Loucy (cell line): ENCODE measurements at regions not wholly inside any gene's neighbourhood (a gene's known extent, or its start where the extent isn't known, plus 50 kb on each side); places are given as distances from the start of the nearest gene placed in this dataset.

Experiments
- H2AFZ ChIP-seq: fragments of 200-600 bp; sonication (generic); 2 replicates; pipeline ENCODE4 v1.6.0; 2016; ENCODE audit warnings: antibody characterized with exemption, mild to moderate bottlenecking, low read length, moderate library complexity
- H3F3A ChIP-seq: fragments of 200-600 bp; 2 replicates; pipeline ENCODE4 v1.6.0; 2016; ENCODE audit warnings: antibody characterized with exemption, low read depth, mild to moderate bottlenecking
- H3K27me3 ChIP-seq: fragments of 200-600 bp; sonication (generic); 2 replicates; pipeline ENCODE4 v1.6.1; 2014; ENCODE audit warnings: low read length, mild to moderate bottlenecking; ENCODE audit not compliant: insufficient read depth, poor library complexity, severe bottlenecking
- H3K36me3 ChIP-seq: fragments of 200-600 bp; sonication (generic); 2 replicates; pipeline ENCODE4 v1.6.1; 2016; ENCODE audit warnings: low read length; ENCODE audit not compliant: insufficient read depth
- H3K4me1 ChIP-seq: fragments of 200-600 bp; sonication (generic); 2 replicates; pipeline ENCODE4 v1.5.1; 2014; ENCODE audit warnings: low read length, mild to moderate bottlenecking; ENCODE audit not compliant: insufficient read depth, poor library complexity, severe bottlenecking
- H3K4me2 ChIP-seq: fragments of 200-600 bp; sonication (generic); 2 replicates; pipeline ENCODE4 v1.6.0; 2014; ENCODE audit warnings: antibody characterized with exemption, low read length, low read depth, mild to moderate bottlenecking; ENCODE audit not compliant: poor library complexity, severe bottlenecking
- H3K4me3 ChIP-seq: fragments of 200-600 bp; sonication (generic); 2 replicates; pipeline ENCODE4 v1.5.1; 2014; ENCODE audit warnings: low read length, mild to moderate bottlenecking, mixed read lengths; ENCODE audit not compliant: poor library complexity, severe bottlenecking
- H3K79me2 ChIP-seq: fragments of 200-600 bp; sonication (generic); 2 replicates; pipeline ENCODE4 v1.6.1; 2014; ENCODE audit warnings: low read length; ENCODE audit not compliant: insufficient read depth
- H3K9ac ChIP-seq: fragments of 200-600 bp; sonication (generic); 2 replicates; pipeline ENCODE4 v1.6.0; 2014; ENCODE audit warnings: mild to moderate bottlenecking, low read depth, low read length, moderate library complexity; ENCODE audit not compliant: poor library complexity, severe bottlenecking
- H3K9me2 ChIP-seq: fragments of 200-600 bp; sonication (generic); replicated peaks from 2 replicates; pipeline ENCODE4 v1.6.1; 2016; ENCODE audit warnings: low read depth, low read length, mixed read lengths
- H3K9me3 ChIP-seq: fragments of 200-600 bp; sonication (generic); 2 replicates; pipeline ENCODE4 v1.6.1; 2014; ENCODE audit warnings: mild to moderate bottlenecking, antibody characterized with exemption, low read length, low read depth; ENCODE audit not compliant: insufficient read depth
- H4K20me1 ChIP-seq: fragments of 200-600 bp; sonication (generic); 2 replicates; pipeline ENCODE4 v1.6.0; 2014; ENCODE audit warnings: antibody characterized with exemption, low read length, mild to moderate bottlenecking; ENCODE audit not compliant: insufficient read depth, poor library complexity, severe bottlenecking
- CTCF ChIP-seq: fragments of 200-600 bp; sonication (generic); conservative IDR thresholded peaks from 2 replicates; pipeline ENCODE4 v1.5.1; 2014; ENCODE audit warnings: mild to moderate bottlenecking, antibody characterized with exemption, low read length
- EZH2phosphoT487 ChIP-seq: fragments of 200-600 bp; IDR thresholded peaks from 2 replicates; pipeline ENCODE4 v1.6.1; 2018; ENCODE audit warnings: antibody characterized with exemption, mild to moderate bottlenecking, moderate library complexity, borderline replicate concordance

GRCh38 chr2:22673529-22673928 is 711.5 kb upstream of the KLHL29 start:
- no peaks in the 10 kb centered on the region for H3K79me2 ChIP-seq
- H3F3A ChIP-seq: no peaks in the 10 kb centered on the region
- TF ChIP-seq EZH2phosphoT487: no peak
- TF ChIP-seq CTCF: no peak
- H2AFZ ChIP-seq: no peak overlapping the region
- no peaks in the 10 kb centered on the region; the same call in 1 of the 2 replicates for H3K9me2 ChIP-seq
- no peaks in the 10 kb centered on the region for H3K9me3 ChIP-seq
- no peaks in the 10 kb centered on the region for H3K4me1 ChIP-seq
- no peaks in the 10 kb centered on the region for H4K20me1 ChIP-seq
- no peaks in the 10 kb centered on the region for H3K36me3 ChIP-seq
- no peaks in the 10 kb centered on the region for H3K27me3 ChIP-seq
- no peak overlapping the region for H3K4me3 ChIP-seq
- no peak overlapping the region for H3K4me2 ChIP-seq
- no peak overlapping the region for H3K9ac ChIP-seq

GRCh38 chr2:22683914-22684313 is 701.1 kb upstream of the KLHL29 start:
- Histone ChIP-seq H3K79me2 (no peaks in the 10 kb centered on the region), H3K4me3 (no peak overlapping the region), H3K9ac (no peak overlapping the region), H3F3A (no peaks in the 10 kb centered on the region), H3K36me3 (no peaks in the 10 kb centered on the region), H4K20me1 (no peaks in the 10 kb centered on the region), H3K27me3 (no peaks in the 10 kb centered on the region), H3K4me2 (no peak overlapping the region), H2AFZ (no peak overlapping the region), H3K9me3 (no peaks in the 10 kb centered on the region), H3K4me1 (no peaks in the 10 kb centered on the region), H3K9me2 (no peaks in the 10 kb centered on the region)
- TF ChIP-seq EZH2phosphoT487 (no peak), CTCF (no peak)

GRCh38 chr2:22690096-22690495 is 694.9 kb upstream of the KLHL29 start:
- Histone ChIP-seq H3K36me3 (no peaks in the 10 kb centered on the region), H3F3A (no peaks in the 10 kb centered on the region), H2AFZ (no peak overlapping the region), H3K4me1 (no peaks in the 10 kb centered on the region), H3K79me2 (no peaks in the 10 kb centered on the region), H3K9ac (no peak overlapping the region), H3K4me2 (no peak overlapping the region), H3K27me3 (no peaks in the 10 kb centered on the region), H3K9me2 (no peaks in the 10 kb centered on the region), H3K9me3 (no peaks in the 10 kb centered on the region), H3K4me3 (no peak overlapping the region), H4K20me1 (no peaks in the 10 kb centered on the region)
- TF ChIP-seq EZH2phosphoT487 (no peak), CTCF (no peak)
